Loucy (cell line): ENCODE measurements at regions not wholly inside any gene's neighbourhood (a gene's known extent, or its start where the extent isn't known, plus 50 kb on each side); places are given as distances from the start of the nearest gene placed in this dataset.

Experiments used
- CTCF ChIP-seq: fragments of 200-600 bp; sonication (generic); conservative IDR thresholded peaks from 2 replicates; pipeline ENCODE4 v1.5.1; 2014; ENCODE audit warnings: mild to moderate bottlenecking, antibody characterized with exemption, low read length
- EZH2phosphoT487 ChIP-seq: fragments of 200-600 bp; IDR thresholded peaks from 2 replicates; pipeline ENCODE4 v1.6.1; 2018; ENCODE audit warnings: antibody characterized with exemption, mild to moderate bottlenecking, moderate library complexity, borderline replicate concordance

GRCh38 chr6:81625216-81625615, 127.3 kb downstream of the TENT5A start:
- TF ChIP-seq CTCF, result no peak
- no peak for TF ChIP-seq EZH2phosphoT487
